WERI-Rb-1 (cell line): ENCODE measurements at regions not wholly inside any gene's neighbourhood (a gene's known extent, or its start where the extent isn't known, plus 50 kb on each side); places are given as distances from the start of the nearest gene placed in this dataset.

Experiments used
- DNase-seq: peaks from one replicate; pipeline ENCODE4 v3.0.0-alpha.2; 2020
- H3K27ac ChIP-seq: fragments of 250-450 bp; sonication (Bioruptor Pico); 2 replicates; pipeline ENCODE4 v1.5.1; 2020; ENCODE audit warnings: mild to moderate bottlenecking, moderate library complexity
- H3K27me3 ChIP-seq: fragments of 250-450 bp; sonication (Bioruptor Pico); 2 replicates; pipeline ENCODE4 v1.5.1; 2021; ENCODE audit warnings: mild to moderate bottlenecking, low read depth, moderate library complexity; ENCODE audit not compliant: insufficient read depth, severe bottlenecking
- H3K36me3 ChIP-seq: fragments of 250-450 bp; sonication (Bioruptor Pico); 2 replicates; pipeline ENCODE4 v1.5.1; 2020; ENCODE audit warnings: mild to moderate bottlenecking, moderate library complexity
- H3K4me3 ChIP-seq: 2 replicates; pipeline ENCODE4 v1.5.1; 2011; ENCODE audit warnings: low read depth, mild to moderate bottlenecking, control low read depth, low read length
- H3K9me3 ChIP-seq: fragments of 250-450 bp; sonication (Bioruptor Pico); 2 replicates; pipeline ENCODE4 v1.5.1; 2021; ENCODE audit warnings: mild to moderate bottlenecking, moderate library complexity; ENCODE audit not compliant: severe bottlenecking
- TF ChIP-seq, protein P1 (sequence below): IDR thresholded peaks from 2 replicates; pipeline ENCODE4 v1.5.1; 2011; ENCODE audit warnings: low read depth, mild to moderate bottlenecking, control low read depth, inconsistent platforms, low read length

GRCh38 chr11:106353031-106353430 lies 275.6 kb downstream of the AASDHPPT start:
- TF ChIP-seq, protein P1, sequence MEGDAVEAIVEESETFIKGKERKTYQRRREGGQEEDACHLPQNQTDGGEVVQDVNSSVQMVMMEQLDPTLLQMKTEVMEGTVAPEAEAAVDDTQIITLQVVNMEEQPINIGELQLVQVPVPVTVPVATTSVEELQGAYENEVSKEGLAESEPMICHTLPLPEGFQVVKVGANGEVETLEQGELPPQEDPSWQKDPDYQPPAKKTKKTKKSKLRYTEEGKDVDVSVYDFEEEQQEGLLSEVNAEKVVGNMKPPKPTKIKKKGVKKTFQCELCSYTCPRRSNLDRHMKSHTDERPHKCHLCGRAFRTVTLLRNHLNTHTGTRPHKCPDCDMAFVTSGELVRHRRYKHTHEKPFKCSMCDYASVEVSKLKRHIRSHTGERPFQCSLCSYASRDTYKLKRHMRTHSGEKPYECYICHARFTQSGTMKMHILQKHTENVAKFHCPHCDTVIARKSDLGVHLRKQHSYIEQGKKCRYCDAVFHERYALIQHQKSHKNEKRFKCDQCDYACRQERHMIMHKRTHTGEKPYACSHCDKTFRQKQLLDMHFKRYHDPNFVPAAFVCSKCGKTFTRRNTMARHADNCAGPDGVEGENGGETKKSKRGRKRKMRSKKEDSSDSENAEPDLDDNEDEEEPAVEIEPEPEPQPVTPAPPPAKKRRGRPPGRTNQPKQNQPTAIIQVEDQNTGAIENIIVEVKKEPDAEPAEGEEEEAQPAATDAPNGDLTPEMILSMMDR, result no peak

DNA sequence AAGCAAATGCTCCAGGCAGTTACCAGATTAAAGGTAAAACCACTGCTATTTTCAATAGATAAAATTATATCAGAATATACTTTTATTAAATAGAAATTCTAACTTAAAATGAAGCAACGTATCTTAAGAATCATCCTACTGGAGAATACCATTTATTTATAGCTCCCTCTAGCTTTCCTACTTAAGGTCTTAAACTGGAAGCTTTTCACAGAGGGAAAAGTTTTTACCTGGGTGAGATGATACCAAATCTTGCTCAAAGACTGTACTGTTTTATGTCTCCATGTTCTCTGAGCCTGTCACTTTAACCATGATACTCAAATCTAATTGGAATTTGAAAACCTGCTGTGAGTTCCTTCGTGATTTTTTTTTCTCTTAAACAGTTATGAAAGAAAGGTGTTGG lies 291.8 kb downstream of the AASDHPPT start:
- Histone ChIP-seq H3K36me3 (no peaks in the 10 kb centered on the region), H3K27ac (no peak overlapping the region), H3K9me3 (no peaks in the 10 kb centered on the region), H3K4me3 (no peak overlapping the region), H3K27me3 (no peaks in the 10 kb centered on the region)
- DNase-seq, result no peak
- TF ChIP-seq, protein P1, result no peak

More at GRCh38 chr11:106353031-106353430, 275.6 kb downstream of the AASDHPPT start:
- Histone ChIP-seq H3K4me3 (no peak overlapping the region), H3K9me3 (no peaks in the 10 kb centered on the region), H3K27ac (no peak overlapping the region), H3K27me3 (no peaks in the 10 kb centered on the region), H3K36me3 (no peaks in the 10 kb centered on the region)
- no peak for DNase-seq

DNA sequence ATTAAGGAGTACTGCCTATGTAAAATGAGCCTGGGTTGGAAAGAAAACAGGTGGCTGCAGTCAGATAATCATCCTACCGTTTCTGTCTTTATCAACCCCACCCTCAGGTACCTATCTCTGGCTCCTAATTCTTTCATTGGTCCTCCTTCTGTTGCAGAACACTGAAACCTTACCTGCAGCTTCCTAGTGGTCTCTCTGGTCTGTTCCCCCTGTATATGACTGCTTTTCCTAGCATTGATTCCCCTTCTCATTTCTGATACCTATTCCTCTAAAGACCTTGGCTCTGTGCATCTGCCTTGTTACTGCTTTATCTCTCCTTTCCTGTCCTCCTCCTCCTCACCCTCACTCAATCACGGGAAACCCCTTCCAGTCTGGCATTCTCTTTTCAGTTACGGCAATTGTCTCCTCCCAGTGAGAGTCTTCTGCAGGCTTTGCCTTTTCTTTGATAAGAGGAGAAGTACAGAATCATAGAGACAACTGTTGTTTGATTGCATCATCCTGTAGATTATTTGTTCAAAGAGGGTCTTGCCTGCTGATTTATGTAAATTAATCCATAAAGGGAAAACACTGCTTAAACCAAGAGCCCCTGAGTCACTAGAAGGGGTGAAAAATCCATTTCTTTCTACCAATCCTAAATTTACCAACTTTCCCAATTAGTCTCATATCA lies 301.2 kb downstream of the AASDHPPT start:
- DNase-seq, result no peak
- Histone ChIP-seq H3K27me3 (no peaks in the 10 kb centered on the region), H3K4me3 (no peak overlapping the region), H3K36me3 (no peaks in the 10 kb centered on the region), H3K27ac (no peak overlapping the region), H3K9me3 (no peaks in the 10 kb centered on the region)
- TF ChIP-seq, protein P1, result no peak

- Histone ChIP-seq H3K4me3 (no peak overlapping the region), H3K27ac (no peak overlapping the region), H3K9me3 (no peaks in the 10 kb centered on the region), H3K27me3 (no peaks in the 10 kb centered on the region), H3K36me3 (no peaks in the 10 kb centered on the region)
- TF ChIP-seq, protein P1, result no peak
- DNase-seq, result no peak
Observed at GRCh38 chr11:106379265-106379664, 301.8 kb downstream of the AASDHPPT start.

DNA sequence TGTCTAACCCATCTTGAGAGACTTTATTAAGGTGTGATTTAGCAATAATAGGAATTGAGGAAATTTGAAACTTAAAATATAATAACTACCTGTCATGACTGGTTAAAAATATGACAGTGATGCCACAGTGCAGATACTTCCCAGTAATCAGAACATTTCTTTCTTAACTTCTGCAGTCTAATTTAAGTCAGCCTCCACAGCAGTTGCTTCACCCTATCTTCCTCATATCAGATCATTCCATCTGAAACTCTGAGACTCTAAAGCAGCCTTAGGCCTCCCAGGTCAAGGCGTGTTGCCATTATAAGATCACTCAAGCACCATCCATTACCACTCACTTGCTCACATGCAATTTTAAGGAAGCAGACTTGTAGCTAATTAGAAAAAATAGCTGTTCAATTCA lies 302.2 kb downstream of the AASDHPPT start:
- Histone ChIP-seq H3K4me3 (no peak overlapping the region), H3K36me3 (no peaks in the 10 kb centered on the region), H3K9me3 (no peaks in the 10 kb centered on the region), H3K27me3 (no peaks in the 10 kb centered on the region), H3K27ac (no peak overlapping the region)
- TF ChIP-seq, protein P1, result no peak
- no peak for DNase-seq

GRCh38 chr11:106381895-106382294 lies 304.4 kb downstream of the AASDHPPT start:
- H3K27ac ChIP-seq, result no peak overlapping the region
- no peaks in the 10 kb centered on the region for H3K9me3 ChIP-seq
- TF ChIP-seq, protein P1, result no peak
- H3K4me3 ChIP-seq, result no peak overlapping the region
- no peaks in the 10 kb centered on the region for H3K36me3 ChIP-seq
- DNase-seq, result no peak
- H3K27me3 ChIP-seq, result no peaks in the 10 kb centered on the region
